ENCODE measurements at regions not wholly inside any gene's neighbourhood (a gene's known extent, or its start where the extent isn't known, plus 50 kb on each side); places are given as distances from the start of the nearest gene placed in this dataset.

GRCh38 chr18:43501099-43501498, 223.8 kb upstream of the SYT4 start:
- no peak for TF ChIP-seq EZH2 (IDR thresholded peaks at IDR 0.05; ENCODE audit: borderline replicate concordance, insufficient read depth, low read depth, low read length, poor library complexity, severe bottlenecking)
- no peak for TF ChIP-seq CTCF (IDR thresholded peaks at IDR 0.05)

Data from B cell (primary cell).